ENCODE measurements at regions not wholly inside any gene's neighbourhood (a gene's known extent, or its start where the extent isn't known, plus 50 kb on each side); places are given as distances from the start of the nearest gene placed in this dataset.

DNA sequence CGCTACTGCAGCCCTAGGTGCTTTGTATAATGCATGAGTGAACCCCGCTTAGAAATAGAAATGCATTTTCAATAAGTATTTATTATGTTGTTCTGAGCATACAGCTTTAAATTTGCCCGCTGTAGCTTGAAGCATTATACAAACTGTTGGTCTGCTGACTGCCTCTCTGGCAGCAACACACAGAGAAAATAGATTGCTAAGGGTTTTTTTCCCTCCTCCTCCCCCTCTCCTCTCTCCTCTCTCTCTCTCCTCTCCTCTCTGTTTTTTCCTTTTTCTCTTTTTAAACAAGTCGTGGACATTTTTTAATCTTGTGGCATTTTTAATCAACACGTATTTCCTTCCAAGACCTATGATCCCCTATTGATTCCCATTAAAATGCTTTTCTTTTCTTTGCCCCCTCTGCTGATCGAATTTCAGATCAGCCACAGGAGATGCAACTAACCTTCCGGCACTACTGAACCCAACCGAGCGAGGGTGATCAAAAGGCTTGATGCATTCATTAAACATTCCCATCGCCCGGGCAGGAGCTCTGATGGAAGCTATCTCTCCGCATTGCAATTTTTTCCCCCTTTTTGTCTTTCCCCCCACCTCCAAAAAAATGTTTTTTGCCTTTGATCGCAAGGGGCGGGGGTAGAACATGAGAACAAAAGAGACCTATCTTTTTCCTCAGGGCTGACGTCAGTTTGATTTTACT, 90.7 kb upstream of the ARID1B start:
- no peak for TF ChIP-seq EZH2 (IDR thresholded peaks at IDR 0.05; ENCODE audit: insufficient read depth, poor library complexity, severe bottlenecking)
- TF ChIP-seq EZH2phosphoT487 (IDR thresholded peaks at IDR 0.05; ENCODE audit: insufficient read depth, low read depth), result no peak

Data from GM23248 (cell line).